ENCODE measurements at regions not wholly inside any gene's neighbourhood (a gene's known extent, or its start where the extent isn't known, plus 50 kb on each side); places are given as distances from the start of the nearest gene placed in this dataset.

DNA sequence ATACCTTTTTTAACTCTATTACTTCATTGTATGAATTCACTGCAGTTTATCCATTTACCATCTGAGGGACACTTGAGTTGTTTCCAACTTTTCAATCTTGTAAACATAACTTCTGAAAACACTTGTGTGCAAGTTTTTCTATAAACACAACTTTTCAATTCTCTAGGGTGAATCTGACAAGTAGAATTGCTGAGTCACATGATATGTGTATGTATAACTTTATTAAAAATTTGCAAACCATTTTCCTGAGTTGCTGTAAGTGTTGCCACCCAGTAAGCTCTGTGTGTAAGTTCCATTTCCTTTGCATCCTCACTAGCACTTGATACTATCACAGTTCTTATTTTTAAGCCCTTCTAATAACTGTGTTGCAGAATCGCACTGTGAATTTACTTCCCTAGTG, 1415.6 kb upstream of the ATXN8OS start:
- no peak for TF ChIP-seq SUZ12 (IDR thresholded peaks at IDR 0.05; ENCODE audit: extremely low read depth, insufficient read depth, insufficient read length)
- no peak for TF ChIP-seq YY1 (IDR thresholded peaks at IDR 0.05; ENCODE audit: insufficient read depth, insufficient read length)
